HepG2 (cell line): ENCODE measurements at regions not wholly inside any gene's neighbourhood (a gene's known extent, or its start where the extent isn't known, plus 50 kb on each side); places are given as distances from the start of the nearest gene placed in this dataset.

Experiments used
- ETV6 ChIP-seq: sonication (generic); formaldehyde crosslinking; conservative IDR thresholded peaks from 2 replicates; pipeline ENCODE4 v1.4.0; 2020; ENCODE audit warnings: missing genetic modification reagents
- POLR2AphosphoS2 ChIP-seq: IDR thresholded peaks from 2 replicates; pipeline ENCODE4 v1.6.1; 2011; ENCODE audit warnings: low read depth, low read length, improper control_type of control experiment
- POLR2AphosphoS5 ChIP-seq: IDR thresholded peaks from 2 replicates; pipeline ENCODE4 v1.6.1; 2012; ENCODE audit warnings: low read depth, low read length
- TCF7L2 ChIP-seq: IDR thresholded peaks from 2 replicates; pipeline ENCODE4 v1.6.1; 2011; ENCODE audit warnings: mild to moderate bottlenecking, low read depth, low read length, moderate library complexity
- ZC3H13 ChIP-seq: sonication (generic); formaldehyde crosslinking; IDR thresholded peaks from 2 replicates; pipeline ENCODE4 v1.8.1; 2023; ENCODE audit warnings: mild to moderate bottlenecking, missing genetic modification reagents, moderate library complexity
- TF ChIP-seq, protein P1 (sequence below): sonication (generic); formaldehyde crosslinking; IDR thresholded peaks from 2 replicates; pipeline ENCODE4 v1.4.0; 2020; ENCODE audit warnings: mild to moderate bottlenecking, missing genetic modification reagents
- TF ChIP-seq, protein P2 (sequence below): IDR thresholded peaks from 2 replicates; pipeline ENCODE4 v1.6.1; 2016; ENCODE audit warnings: control low read depth
- TF ChIP-seq, protein P3 (sequence below): IDR thresholded peaks from 2 replicates; pipeline ENCODE4 v1.6.1; 2012; ENCODE audit warnings: low read depth, low read length, improper control_type of control experiment

DNA sequence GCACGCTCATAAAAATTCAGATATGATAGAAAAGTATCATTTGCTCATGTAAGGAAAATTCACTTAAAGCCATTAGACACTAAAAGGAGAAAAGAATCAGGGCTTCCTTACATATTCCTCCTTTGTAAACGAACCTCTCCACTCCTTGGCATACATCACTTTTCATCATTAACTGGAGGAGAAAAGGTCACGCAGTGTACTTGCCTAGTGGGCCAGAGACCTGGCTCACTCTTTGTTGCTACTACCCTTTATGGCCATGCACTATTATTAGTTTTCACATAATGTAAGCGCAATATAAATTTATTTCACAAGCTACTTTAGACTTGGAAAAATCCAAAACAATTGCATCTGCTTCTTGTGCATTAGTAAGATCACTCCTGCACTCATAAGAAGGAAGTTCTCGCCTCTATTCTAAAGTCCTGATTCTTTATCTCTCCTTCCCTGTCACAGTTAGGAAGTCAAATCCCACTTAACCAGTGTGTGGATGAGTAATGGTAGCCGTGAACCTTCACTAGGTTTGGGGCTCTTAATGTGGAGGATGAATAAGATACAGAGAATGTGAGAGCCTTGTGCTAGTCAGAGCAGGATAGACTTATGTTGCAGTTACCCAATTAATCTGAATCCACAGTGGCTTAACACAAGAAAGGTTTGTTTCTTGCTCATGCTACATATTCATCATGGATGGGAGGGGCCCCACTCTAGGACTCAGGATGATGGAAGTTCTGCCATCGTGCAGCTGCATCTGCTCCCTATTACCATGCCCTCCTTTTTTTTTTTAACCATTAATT, 115.0 kb upstream of the GLS start:
- no peak for TF ChIP-seq ETV6 (CRISPR knock-in tag)
- TF ChIP-seq, protein P1, sequence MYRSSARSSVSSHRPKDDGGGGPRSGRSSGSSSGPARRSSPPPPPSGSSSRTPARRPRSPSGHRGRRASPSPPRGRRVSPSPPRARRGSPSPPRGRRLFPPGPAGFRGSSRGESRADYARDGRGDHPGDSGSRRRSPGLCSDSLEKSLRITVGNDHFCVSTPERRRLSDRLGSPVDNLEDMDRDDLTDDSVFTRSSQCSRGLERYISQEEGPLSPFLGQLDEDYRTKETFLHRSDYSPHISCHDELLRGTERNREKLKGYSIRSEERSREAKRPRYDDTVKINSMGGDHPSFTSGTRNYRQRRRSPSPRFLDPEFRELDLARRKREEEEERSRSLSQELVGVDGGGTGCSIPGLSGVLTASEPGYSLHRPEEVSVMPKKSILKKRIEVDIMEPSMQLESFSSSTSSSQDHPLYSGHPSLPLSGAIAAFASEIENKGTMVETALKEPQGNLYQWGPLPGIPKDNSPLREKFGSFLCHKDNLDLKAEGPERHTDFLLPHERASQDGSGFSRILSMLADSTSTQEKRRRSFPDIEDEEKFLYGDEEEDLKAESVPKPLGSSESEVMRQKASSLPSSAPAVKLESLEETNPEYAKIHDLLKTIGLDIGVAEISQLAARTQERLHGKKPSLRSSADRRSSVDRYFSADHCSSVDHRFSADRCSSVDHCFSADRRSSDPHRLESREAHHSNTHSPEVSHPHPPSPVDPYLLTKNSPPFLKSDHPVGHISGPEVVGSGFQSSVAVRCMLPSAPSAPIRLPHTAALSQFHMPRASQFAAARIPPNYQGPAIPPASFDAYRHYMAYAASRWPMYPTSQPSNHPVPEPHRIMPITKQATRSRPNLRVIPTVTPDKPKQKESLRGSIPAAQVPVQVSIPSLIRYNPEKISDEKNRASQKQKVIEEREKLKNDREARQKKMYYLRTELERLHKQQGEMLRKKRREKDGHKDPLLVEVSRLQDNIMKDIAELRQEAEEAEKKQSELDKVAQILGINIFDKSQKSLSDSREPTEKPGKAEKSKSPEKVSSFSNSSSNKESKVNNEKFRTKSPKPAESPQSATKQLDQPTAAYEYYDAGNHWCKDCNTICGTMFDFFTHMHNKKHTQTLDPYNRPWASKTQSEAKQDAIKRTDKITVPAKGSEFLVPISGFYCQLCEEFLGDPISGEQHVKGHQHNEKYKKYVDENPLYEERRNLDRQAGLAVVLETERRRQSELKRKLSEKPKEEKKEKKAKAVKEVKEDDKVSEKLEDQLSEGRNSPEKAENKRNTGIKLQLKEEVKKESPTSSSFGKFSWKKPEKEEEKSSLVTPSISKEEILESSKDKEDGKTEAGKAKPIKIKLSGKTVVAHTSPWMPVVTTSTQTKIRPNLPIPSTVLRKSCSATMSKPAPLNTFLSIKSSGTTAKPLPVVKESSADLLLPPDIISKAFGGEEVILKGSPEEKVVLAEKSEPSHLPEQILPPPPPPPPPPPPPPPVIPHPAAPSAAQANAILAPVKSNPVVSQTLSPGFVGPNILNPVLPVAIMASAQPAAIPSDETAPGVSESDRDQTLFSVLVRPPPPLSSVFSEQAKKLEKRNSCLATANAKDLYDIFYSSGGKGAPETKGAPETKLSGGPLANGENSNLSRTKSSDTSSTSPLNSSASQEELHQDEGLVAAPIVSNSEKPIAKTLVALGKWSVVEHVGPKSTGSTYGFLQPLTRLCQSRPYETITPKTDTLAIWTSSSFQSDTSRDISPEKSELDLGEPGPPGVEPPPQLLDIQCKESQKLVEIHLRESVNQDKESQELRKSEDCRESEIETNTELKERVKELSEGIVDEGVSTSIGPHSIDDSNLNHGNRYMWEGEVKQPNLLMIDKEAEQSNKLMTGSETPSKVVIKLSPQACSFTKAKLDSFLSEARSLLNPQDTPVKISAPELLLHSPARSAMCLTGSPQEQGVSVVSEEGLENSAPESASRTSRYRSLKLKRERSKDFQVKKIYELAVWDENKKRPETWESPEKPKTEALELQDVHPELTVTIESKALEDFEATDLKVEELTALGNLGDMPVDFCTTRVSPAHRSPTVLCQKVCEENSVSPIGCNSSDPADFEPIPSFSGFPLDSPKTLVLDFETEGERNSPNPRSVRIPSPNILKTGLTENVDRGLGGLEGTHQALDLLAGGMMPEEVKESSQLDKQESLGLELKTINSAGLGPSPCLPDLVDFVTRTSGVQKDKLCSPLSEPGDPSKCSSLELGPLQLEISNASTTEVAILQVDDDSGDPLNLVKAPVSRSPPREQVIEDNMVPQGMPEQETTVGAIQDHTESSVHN (CRISPR knock-in tag): no peak
- TF ChIP-seq, protein P2, sequence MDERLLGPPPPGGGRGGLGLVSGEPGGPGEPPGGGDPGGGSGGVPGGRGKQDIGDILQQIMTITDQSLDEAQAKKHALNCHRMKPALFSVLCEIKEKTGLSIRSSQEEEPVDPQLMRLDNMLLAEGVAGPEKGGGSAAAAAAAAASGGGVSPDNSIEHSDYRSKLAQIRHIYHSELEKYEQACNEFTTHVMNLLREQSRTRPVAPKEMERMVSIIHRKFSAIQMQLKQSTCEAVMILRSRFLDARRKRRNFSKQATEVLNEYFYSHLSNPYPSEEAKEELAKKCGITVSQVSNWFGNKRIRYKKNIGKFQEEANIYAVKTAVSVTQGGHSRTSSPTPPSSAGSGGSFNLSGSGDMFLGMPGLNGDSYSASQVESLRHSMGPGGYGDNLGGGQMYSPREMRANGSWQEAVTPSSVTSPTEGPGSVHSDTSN (CRISPR knock-in tag): no peak
- TF ChIP-seq POLR2AphosphoS2: no peak
- no peak for TF ChIP-seq ZC3H13
- no peak for TF ChIP-seq TCF7L2
- TF ChIP-seq POLR2AphosphoS5: no peak
- TF ChIP-seq, protein P3, sequence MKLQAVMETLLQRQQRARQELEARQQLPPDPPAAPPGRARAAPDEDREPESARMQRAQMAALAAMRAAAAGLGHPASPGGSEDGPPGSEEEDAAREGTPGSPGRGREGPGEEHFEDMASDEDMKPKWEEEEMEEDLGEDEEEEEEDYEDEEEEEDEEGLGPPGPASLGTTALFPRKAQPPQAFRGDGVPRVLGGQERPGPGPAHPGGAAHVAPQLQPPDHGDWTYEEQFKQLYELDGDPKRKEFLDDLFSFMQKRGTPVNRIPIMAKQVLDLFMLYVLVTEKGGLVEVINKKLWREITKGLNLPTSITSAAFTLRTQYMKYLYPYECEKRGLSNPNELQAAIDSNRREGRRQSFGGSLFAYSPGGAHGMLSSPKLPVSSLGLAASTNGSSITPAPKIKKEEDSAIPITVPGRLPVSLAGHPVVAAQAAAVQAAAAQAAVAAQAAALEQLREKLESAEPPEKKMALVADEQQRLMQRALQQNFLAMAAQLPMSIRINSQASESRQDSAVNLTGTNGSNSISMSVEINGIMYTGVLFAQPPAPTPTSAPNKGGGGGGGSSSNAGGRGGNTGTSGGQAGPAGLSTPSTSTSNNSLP: no peak
